ENCODE measurements at regions not wholly inside any gene's neighbourhood (a gene's known extent, or its start where the extent isn't known, plus 50 kb on each side); places are given as distances from the start of the nearest gene placed in this dataset.

DNA sequence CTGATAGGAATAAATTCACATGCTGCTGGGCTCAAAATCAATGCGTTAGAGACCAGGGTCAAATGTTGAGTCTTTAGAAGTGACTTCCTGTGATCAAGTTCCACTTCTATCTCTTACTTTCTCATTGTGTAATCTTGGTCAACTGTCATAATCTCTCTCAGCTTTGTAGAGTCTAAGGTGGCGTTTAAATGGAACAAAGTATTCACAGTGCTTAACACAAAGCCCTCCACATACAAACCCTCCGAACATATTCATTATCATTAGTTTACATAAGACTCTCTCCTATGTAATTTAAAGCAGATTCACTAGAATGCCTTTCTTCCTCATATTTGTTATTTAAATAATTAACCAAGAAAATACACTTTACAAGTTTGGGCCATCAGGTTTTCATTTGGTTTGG lies 1044.1 kb downstream of the EFNB2 start:
- no peak for DNase-seq
- Mint-ChIP-seq H3K27ac (ENCODE audit: unreplicated experiment) (no peak overlapping the region), H3K9me3 (ENCODE audit: unreplicated experiment) (no peaks in the 10 kb centered on the region), H3K27me3 (ENCODE audit: unreplicated experiment) (no peaks in the 10 kb centered on the region), H3K36me3 (ENCODE audit: unreplicated experiment) (no peaks in the 10 kb centered on the region), H3K4me1 (ENCODE audit: low read depth, unreplicated experiment) (no peaks in the 10 kb centered on the region), H3K4me3 (ENCODE audit: unreplicated experiment) (no peak overlapping the region)
- TF ChIP-seq, protein P1, sequence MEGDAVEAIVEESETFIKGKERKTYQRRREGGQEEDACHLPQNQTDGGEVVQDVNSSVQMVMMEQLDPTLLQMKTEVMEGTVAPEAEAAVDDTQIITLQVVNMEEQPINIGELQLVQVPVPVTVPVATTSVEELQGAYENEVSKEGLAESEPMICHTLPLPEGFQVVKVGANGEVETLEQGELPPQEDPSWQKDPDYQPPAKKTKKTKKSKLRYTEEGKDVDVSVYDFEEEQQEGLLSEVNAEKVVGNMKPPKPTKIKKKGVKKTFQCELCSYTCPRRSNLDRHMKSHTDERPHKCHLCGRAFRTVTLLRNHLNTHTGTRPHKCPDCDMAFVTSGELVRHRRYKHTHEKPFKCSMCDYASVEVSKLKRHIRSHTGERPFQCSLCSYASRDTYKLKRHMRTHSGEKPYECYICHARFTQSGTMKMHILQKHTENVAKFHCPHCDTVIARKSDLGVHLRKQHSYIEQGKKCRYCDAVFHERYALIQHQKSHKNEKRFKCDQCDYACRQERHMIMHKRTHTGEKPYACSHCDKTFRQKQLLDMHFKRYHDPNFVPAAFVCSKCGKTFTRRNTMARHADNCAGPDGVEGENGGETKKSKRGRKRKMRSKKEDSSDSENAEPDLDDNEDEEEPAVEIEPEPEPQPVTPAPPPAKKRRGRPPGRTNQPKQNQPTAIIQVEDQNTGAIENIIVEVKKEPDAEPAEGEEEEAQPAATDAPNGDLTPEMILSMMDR (IDR thresholded peaks at IDR 0.05; ENCODE audit: partially characterized antibody, unreplicated experiment) = no peak

DNA sequence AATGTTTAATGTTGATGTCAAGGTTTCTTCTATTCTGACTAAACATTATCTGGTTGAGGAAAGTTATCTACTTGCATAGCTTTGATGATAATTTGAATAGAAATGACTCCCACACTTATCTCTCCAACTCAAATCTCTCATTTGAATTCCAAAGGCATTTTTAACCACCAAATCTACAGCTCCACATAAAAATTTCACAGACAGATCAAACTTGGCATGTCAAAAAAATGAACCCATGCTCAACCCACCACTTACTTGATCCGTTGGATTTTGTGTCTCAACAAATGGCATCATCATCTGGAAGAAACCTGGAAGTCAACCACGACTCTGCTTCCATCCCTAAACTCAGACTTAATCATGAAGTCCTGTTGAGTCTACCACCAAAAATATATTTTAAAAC lies 1050.4 kb downstream of the EFNB2 start:
- no peak for DNase-seq
- no peaks in the 10 kb centered on the region for H3K9me3 Mint-ChIP-seq (ENCODE audit: unreplicated experiment)
- TF ChIP-seq, protein P1 (IDR thresholded peaks at IDR 0.05; ENCODE audit: partially characterized antibody, unreplicated experiment) = no peak
- H3K4me1 Mint-ChIP-seq (ENCODE audit: low read depth, unreplicated experiment) = no peaks in the 10 kb centered on the region
- H3K27me3 Mint-ChIP-seq (ENCODE audit: unreplicated experiment) = peaks cover 1% of the 10 kb centered on the region
- no peak overlapping the region for H3K27ac Mint-ChIP-seq (ENCODE audit: unreplicated experiment)
- H3K4me3 Mint-ChIP-seq (ENCODE audit: unreplicated experiment) = no peak overlapping the region
- no peaks in the 10 kb centered on the region for H3K36me3 Mint-ChIP-seq (ENCODE audit: unreplicated experiment)

DNA sequence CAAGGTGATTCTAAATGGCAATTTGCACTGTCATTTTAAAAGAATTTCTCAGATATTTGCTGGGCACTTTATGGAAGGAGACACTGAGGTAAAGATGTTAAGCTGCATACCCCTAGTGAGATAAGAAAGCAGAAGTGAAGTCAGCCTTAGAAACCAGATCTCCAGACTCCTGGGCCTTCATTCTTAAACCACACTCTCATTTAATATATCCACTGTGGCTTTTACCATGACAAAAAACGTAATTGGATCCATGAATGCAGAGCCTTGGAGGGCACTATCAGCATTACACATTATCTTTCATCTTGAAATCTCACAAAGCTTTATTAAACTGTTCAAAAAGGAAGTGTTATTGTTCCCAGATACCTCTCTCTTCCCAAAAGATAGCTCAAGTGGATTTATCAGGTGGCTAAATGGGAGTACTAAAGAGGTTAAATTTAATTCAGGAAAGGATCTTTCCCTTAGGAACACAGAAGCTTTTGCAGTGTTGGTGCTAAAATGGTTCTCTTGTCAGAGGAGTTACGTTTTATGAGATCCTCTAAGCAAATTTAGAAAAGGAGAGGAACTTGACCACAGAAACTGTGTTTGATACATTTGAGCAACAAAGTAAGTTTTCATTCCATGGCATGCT lies 1060.4 kb downstream of the EFNB2 start:
- TF ChIP-seq, protein P1 (IDR thresholded peaks at IDR 0.05; ENCODE audit: partially characterized antibody, unreplicated experiment) = no peak
- no peaks in the 10 kb centered on the region for H3K27me3 Mint-ChIP-seq (ENCODE audit: unreplicated experiment)
- H3K27ac Mint-ChIP-seq (ENCODE audit: unreplicated experiment) = no peak overlapping the region
- no peaks in the 10 kb centered on the region for H3K36me3 Mint-ChIP-seq (ENCODE audit: unreplicated experiment)
- H3K4me1 Mint-ChIP-seq (ENCODE audit: low read depth, unreplicated experiment) = no peaks in the 10 kb centered on the region
- no peak overlapping the region for H3K4me3 Mint-ChIP-seq (ENCODE audit: unreplicated experiment)
- no peak for DNase-seq
- H3K9me3 Mint-ChIP-seq (ENCODE audit: unreplicated experiment) = no peaks in the 10 kb centered on the region

DNA sequence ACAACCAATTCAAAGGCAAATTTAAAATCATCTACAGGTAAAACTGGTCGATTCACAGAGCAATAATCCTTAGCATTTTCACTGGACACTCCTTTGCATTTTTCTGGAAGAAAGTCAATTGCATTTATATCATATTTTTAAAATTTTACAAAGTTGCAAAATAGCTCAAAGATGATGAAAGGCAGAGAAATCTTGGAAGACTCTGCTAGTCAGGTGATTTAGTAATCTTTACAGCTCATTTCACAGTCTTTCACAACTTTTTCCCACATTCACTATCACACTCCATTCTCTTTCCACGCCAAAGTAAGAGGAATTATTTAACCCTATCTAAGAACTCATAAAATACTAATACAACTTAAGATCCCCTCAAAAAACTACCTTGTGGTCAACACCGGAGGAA lies 1063.8 kb downstream of the EFNB2 start:
- H3K27me3 Mint-ChIP-seq (ENCODE audit: unreplicated experiment) = no peaks in the 10 kb centered on the region
- no peaks in the 10 kb centered on the region for H3K4me1 Mint-ChIP-seq (ENCODE audit: low read depth, unreplicated experiment)
- no peak overlapping the region for H3K27ac Mint-ChIP-seq (ENCODE audit: unreplicated experiment)
- H3K9me3 Mint-ChIP-seq (ENCODE audit: unreplicated experiment) = no peaks in the 10 kb centered on the region
- TF ChIP-seq, protein P1 (IDR thresholded peaks at IDR 0.05; ENCODE audit: partially characterized antibody, unreplicated experiment) = no peak
- H3K4me3 Mint-ChIP-seq (ENCODE audit: unreplicated experiment) = no peak overlapping the region
- H3K36me3 Mint-ChIP-seq (ENCODE audit: unreplicated experiment) = no peaks in the 10 kb centered on the region
- no peak for DNase-seq

DNA sequence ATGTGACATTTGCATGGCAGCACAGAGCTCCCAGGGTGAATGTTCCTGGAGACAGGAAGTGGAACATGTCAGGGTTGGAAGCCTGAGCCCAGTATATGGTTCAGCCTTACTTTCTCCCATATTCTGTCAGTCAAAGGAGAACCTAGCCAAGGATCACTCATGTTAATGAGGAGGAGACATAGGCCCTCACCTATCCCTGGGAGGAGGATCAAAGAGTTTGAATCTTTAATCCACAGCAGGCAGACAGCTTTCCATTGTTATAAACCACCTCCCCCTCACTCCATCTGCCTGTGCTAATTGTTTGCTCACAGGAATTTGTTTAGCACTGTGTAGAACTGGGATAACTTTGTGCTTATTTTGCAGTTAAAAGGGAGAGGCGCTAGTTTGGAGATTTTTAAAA lies 1069.1 kb downstream of the EFNB2 start:
- H3K27me3 Mint-ChIP-seq (ENCODE audit: unreplicated experiment) = no peaks in the 10 kb centered on the region
- no peaks in the 10 kb centered on the region for H3K36me3 Mint-ChIP-seq (ENCODE audit: unreplicated experiment)
- TF ChIP-seq, protein P1 (IDR thresholded peaks at IDR 0.05; ENCODE audit: partially characterized antibody, unreplicated experiment) = no peak
- H3K4me3 Mint-ChIP-seq (ENCODE audit: unreplicated experiment) = no peak overlapping the region
- H3K9me3 Mint-ChIP-seq (ENCODE audit: unreplicated experiment) = no peaks in the 10 kb centered on the region
- no peaks in the 10 kb centered on the region for H3K4me1 Mint-ChIP-seq (ENCODE audit: low read depth, unreplicated experiment)
- H3K27ac Mint-ChIP-seq (ENCODE audit: unreplicated experiment) = no peak overlapping the region
- DNase-seq = no peak
